ENCODE measurements at regions not wholly inside any gene's neighbourhood (a gene's known extent, or its start where the extent isn't known, plus 50 kb on each side); places are given as distances from the start of the nearest gene placed in this dataset.

- no peaks in the 10 kb centered on the region for H3K36me3 ChIP-seq (ENCODE audit: control insufficient read depth in 2 of 4, insufficient read depth in 4 of 4, low read length in 3 of 4)
- H2BK12ac ChIP-seq (ENCODE audit: low read depth, low read length): no peak overlapping the region
- no peak overlapping the region for H3K9ac ChIP-seq (replicated peaks in 1 of 4; ENCODE audit: extremely low read depth in 1 of 4, low read depth in 3 of 4, low read length in 3 of 4)
- H2AK5ac ChIP-seq (ENCODE audit: low read depth, low read length): no peak overlapping the region
- no peak overlapping the region for H4K5ac ChIP-seq (ENCODE audit: insufficient read length, low read depth, low read length)
- no peak overlapping the region for H2BK20ac ChIP-seq (ENCODE audit: low read length)
- H4K20me1 ChIP-seq (replicated peaks in 1 of 2; ENCODE audit: control insufficient read depth in 1 of 2, insufficient read depth in 2 of 2, low read length in 2 of 2): no peaks in the 10 kb centered on the region
- H3K27ac ChIP-seq (ENCODE audit: low read depth, low read length): no peak overlapping the region
- H3K56ac ChIP-seq (replicated peaks; ENCODE audit: insufficient read length, low read depth, low read length): no peak overlapping the region
- no peak overlapping the region for H2BK5ac ChIP-seq (ENCODE audit: low read depth, low read length)
- no peak overlapping the region for H3K4ac ChIP-seq (replicated peaks; ENCODE audit: insufficient read length, low read depth, low read length)
- WGBS, 2 experiments (ENCODE audit: extremely low coverage in 1 of 2, insufficient coverage in 1 of 2, insufficient read length in 1 of 2, insufficient replicate concordance in 2 of 2, low coverage in 1 of 2, low lambda C conversion rate in 2 of 2, missing lambda C conversion rate in 1 of 2): 59% methylated on average over 2 of the region's 2 CpGs; no CpG with 5 or more reads in 1 of the 2 experiments
- peaks cover 0 to 2% (median 0%) of the 10 kb centered on the region in 4 experiments; a peak in 1 of 7 replicates for H3K4me1 ChIP-seq (replicated peaks in 1 of 4; ENCODE audit: control insufficient read depth in 3 of 4, insufficient read depth in 4 of 4, low read length in 3 of 4)
- no peaks in the 10 kb centered on the region; the same call in 1 of the 2 replicates for H3K23me2 ChIP-seq (ENCODE audit: low read depth, low read length)
- H3K23ac ChIP-seq (ENCODE audit: insufficient read length): no peak overlapping the region
- H2AFZ ChIP-seq (ENCODE audit: low read length): peak overlapping the region; percentile 69; the same call in 1 of the 2 replicates
- no peaks in the 10 kb centered on the region for H3K79me1 ChIP-seq (ENCODE audit: low read depth, low read length)
- H3K9me3 ChIP-seq (ENCODE audit: insufficient read depth in 2 of 2, low read depth in 1 of 2, low read length in 1 of 2): no peaks in the 10 kb centered on the region
- no peak for DNase-seq (ENCODE audit: low read depth in 1 of 2, low spot score in 2 of 2)
- H3K27me3 ChIP-seq (replicated peaks in 1 of 4; ENCODE audit: control insufficient read depth in 3 of 4, extremely low read depth in 1 of 4, insufficient read depth in 3 of 4, low read length in 3 of 4): peaks cover 0 to 1% (median 0%) of the 10 kb centered on the region in 4 experiments; a peak in 1 of 7 replicates
- ChIA-PET CTCF (ENCODE audit: partially characterized antibody) (no interaction called here), POLR2A (ENCODE audit: partially characterized antibody) (no interaction called here)
- no peak overlapping the region for H2BK120ac ChIP-seq (replicated peaks; ENCODE audit: low read depth, low read length)
- no peak overlapping the region for H2BK15ac ChIP-seq (ENCODE audit: low read length)
- H3K4me3 ChIP-seq (ENCODE audit: extremely low read depth in 1 of 4, insufficient read depth in 2 of 4, low read depth in 3 of 4, low read length in 4 of 4): no peak overlapping the region
- H3K4me2 ChIP-seq (ENCODE audit: insufficient read depth in 1 of 2, low read depth in 2 of 2, low read length in 2 of 2): no peak overlapping the region
- FAIRE-seq: no peak
- H3K79me2 ChIP-seq (ENCODE audit: control insufficient read depth in 1 of 2, insufficient read depth in 2 of 2, low read length in 2 of 2): no peaks in the 10 kb centered on the region
- no peak overlapping the region for H4K8ac ChIP-seq (ENCODE audit: extremely low read depth, insufficient read depth, low read length)
- no peak overlapping the region for H3K18ac ChIP-seq (ENCODE audit: extremely low read depth, low read length)
- H4K91ac ChIP-seq (replicated peaks; ENCODE audit: insufficient read length, low read length): no peak overlapping the region
- H3K14ac ChIP-seq (ENCODE audit: insufficient read length): no peak overlapping the region
- TF ChIP-seq NRF1 (IDR thresholded peaks at IDR 0.05; ENCODE audit: low read depth, low read length) (no peak), EGR1 (IDR thresholded peaks at IDR 0.05; ENCODE audit: borderline replicate concordance, low read depth, low read length) (no peak)
Observed at GRCh38 chr3:95151590-95151989, 1088.7 kb downstream of the NSUN3 start.

Data from H1 (cell line).